ENCODE measurements at regions not wholly inside any gene's neighbourhood (a gene's known extent, or its start where the extent isn't known, plus 50 kb on each side); places are given as distances from the start of the nearest gene placed in this dataset.

DNA sequence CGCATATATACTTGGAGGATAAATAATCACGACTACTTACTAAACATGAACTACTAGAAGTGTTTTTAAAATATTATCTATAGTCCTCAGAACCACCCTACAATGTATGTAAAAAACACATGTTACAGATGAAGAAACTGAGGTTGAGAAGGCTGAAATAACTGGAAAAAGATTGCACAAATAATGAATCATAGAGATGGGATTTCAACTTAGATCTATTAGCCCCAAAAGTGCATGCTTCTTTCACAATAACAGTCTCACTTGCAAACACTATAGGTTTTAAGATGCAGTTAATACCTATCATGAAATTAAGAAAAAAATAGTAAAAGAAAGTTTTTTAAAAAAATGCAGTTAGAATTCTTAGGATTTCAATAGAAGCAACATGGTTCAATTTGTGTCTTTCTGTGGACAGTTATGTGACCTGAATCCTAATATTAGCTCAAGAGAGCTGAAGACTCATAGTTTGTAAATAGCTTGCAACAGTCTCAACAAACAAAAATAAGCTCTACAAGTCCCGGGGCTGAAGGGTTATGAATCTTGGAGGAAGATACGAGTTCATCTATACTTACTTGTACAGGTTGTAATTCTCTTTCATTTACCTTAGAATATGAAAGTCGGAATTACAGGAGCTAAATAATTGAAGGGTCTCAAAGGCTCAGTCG, 58.6 kb upstream of the NTPCR start:
- H3K9me3 ChIP-seq, result no peaks in the 10 kb centered on the region
- no peak overlapping the region for H3K27ac ChIP-seq
- H3K27me3 ChIP-seq (replicated peaks; ENCODE audit: insufficient read depth), result no peaks in the 10 kb centered on the region
- 95% methylated on average over 6 of the region's 6 CpGs for WGBS
- intact Hi-C loops (cut with DNase I), result no loop called here
- DNase-seq (ENCODE audit: low spot score), result no peak
- TF ChIP-seq, protein P1, sequence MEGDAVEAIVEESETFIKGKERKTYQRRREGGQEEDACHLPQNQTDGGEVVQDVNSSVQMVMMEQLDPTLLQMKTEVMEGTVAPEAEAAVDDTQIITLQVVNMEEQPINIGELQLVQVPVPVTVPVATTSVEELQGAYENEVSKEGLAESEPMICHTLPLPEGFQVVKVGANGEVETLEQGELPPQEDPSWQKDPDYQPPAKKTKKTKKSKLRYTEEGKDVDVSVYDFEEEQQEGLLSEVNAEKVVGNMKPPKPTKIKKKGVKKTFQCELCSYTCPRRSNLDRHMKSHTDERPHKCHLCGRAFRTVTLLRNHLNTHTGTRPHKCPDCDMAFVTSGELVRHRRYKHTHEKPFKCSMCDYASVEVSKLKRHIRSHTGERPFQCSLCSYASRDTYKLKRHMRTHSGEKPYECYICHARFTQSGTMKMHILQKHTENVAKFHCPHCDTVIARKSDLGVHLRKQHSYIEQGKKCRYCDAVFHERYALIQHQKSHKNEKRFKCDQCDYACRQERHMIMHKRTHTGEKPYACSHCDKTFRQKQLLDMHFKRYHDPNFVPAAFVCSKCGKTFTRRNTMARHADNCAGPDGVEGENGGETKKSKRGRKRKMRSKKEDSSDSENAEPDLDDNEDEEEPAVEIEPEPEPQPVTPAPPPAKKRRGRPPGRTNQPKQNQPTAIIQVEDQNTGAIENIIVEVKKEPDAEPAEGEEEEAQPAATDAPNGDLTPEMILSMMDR (IDR thresholded peaks at IDR 0.05), result no peak
- TF ChIP-seq POLR2AphosphoS5 (IDR thresholded peaks at IDR 0.05), result no peak
- TF ChIP-seq POLR2A (IDR thresholded peaks at IDR 0.05), result no peak
- no peak overlapping the region for H3K4me3 ChIP-seq
- no peaks in the 10 kb centered on the region for H3K36me3 ChIP-seq
- H3K4me1 ChIP-seq (replicated peaks), result no peaks in the 10 kb centered on the region

DNA sequence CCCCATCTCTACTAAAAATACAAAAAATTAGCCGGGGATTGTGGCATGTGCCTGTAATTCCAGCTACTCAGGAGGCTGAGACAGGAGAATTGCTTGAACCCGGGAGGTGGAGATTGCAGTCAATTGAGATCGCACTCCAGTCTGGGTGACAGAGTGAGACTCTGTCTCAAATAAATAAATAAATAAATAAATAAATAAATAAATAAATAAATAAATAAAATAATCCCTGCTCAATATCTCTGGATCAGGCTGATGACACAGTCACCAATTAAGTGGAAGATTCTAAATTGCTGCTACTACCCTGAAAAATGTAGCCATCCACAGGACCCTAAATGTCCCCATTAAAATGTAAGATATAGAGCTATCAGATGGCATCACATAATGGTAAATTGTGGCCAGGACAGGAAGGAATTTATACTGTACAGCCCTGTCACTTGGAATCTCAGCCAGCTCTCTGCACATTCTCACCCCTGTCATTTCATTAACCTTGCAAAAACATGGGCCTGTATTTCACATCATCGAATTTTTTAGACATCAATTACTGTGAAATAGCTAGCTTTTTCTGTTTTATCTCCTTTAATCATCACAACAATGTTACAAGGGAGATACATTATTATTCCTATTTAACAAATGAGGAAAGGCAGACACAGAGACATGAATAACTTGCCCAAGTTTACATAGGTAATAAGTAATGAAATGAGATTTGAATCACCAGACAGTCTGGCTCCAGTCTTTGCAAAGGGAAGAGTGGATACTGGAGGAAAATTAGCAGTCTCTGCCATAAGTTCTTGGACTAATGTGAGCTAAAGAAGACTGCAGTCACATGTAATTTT, 56.7 kb upstream of the NTPCR start:
- Histone ChIP-seq H3K36me3 (no peaks in the 10 kb centered on the region), H3K4me1 (replicated peaks) (no peaks in the 10 kb centered on the region), H3K4me3 (no peak overlapping the region), H3K9me3 (no peaks in the 10 kb centered on the region), H3K27ac (no peak overlapping the region), H3K27me3 (replicated peaks; ENCODE audit: insufficient read depth) (no peaks in the 10 kb centered on the region)
- intact Hi-C loops (cut with DNase I), result no loop called here
- WGBS, result 73% methylated on average over 4 of the region's 4 CpGs
- no peak for TF ChIP-seq POLR2A (IDR thresholded peaks at IDR 0.05)
- TF ChIP-seq POLR2AphosphoS5 (IDR thresholded peaks at IDR 0.05), result no peak
- TF ChIP-seq, protein P1 (IDR thresholded peaks at IDR 0.05), result no peak
- DNase-seq (ENCODE audit: low spot score), result no peak

DNA sequence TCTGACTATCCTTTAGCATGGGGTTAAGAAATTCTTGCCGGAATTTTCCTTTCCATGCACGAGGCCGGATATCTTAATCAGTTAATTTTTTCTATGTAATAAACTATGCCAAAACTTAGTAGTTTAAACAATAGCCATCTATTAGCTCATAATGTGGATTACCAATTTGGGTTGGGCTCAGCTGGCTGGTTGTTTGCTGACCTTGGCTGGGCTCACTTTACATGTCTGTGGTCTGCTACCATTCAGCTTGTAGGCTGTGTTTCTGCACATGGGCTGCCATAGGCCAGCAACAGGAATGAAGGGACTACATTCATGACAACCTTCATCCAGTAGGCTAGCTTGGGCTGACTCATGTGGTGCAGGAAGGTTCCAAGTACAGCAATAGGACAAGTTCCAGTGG, 56.0 kb upstream of the NTPCR start:
- Histone ChIP-seq H3K9me3 (no peaks in the 10 kb centered on the region), H3K4me3 (no peak overlapping the region), H3K27ac (no peak overlapping the region), H3K36me3 (no peaks in the 10 kb centered on the region), H3K27me3 (replicated peaks; ENCODE audit: insufficient read depth) (no peaks in the 10 kb centered on the region), H3K4me1 (replicated peaks) (no peaks in the 10 kb centered on the region)
- TF ChIP-seq, protein P1 (IDR thresholded peaks at IDR 0.05), result no peak
- TF ChIP-seq POLR2A (IDR thresholded peaks at IDR 0.05) (no peak), POLR2AphosphoS5 (IDR thresholded peaks at IDR 0.05) (no peak)
- intact Hi-C loops (cut with DNase I), result no loop called here
- DNase-seq (ENCODE audit: low spot score), result no peak
- WGBS, result 72% methylated on average over 3 of the region's 3 CpGs

DNA sequence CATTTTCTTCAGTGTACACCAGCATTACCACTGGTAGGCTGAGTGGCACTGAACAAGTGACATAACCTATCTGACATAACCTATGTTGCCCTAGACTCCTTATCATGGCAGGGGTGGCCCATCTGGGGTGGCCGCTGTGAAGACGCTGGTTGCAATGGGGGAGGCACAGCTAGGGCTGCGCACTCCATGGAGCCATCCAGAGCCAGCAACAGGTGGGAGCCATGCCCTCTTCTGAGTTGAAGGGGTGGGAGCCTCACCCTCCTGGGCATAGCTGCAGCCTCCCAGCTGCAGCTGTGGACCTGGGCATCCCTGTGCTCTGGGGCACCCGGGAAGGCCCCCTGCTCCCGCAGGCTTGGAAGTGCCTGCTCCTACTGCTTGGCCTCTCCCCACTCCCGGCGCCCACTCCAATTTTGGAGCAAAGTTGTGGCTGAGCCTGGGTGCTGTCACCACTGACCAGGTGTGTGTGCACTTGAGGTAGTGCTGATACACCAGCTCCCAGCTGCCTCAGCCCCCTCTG, 52.4 kb upstream of the NTPCR start:
- no peak for TF ChIP-seq POLR2A (IDR thresholded peaks at IDR 0.05)
- intact Hi-C loops (cut with DNase I), result no loop called here
- H3K27me3 ChIP-seq (replicated peaks; ENCODE audit: insufficient read depth), result no peaks in the 10 kb centered on the region
- no peaks in the 10 kb centered on the region for H3K36me3 ChIP-seq
- WGBS, result 98% methylated on average over 7 of the region's 7 CpGs
- H3K9me3 ChIP-seq, result no peaks in the 10 kb centered on the region
- no peak overlapping the region for H3K27ac ChIP-seq
- DNase-seq (ENCODE audit: low spot score), result no peak
- H3K4me1 ChIP-seq (replicated peaks), result peaks cover 2% of the 10 kb centered on the region
- H3K4me3 ChIP-seq, result no peak overlapping the region

DNA sequence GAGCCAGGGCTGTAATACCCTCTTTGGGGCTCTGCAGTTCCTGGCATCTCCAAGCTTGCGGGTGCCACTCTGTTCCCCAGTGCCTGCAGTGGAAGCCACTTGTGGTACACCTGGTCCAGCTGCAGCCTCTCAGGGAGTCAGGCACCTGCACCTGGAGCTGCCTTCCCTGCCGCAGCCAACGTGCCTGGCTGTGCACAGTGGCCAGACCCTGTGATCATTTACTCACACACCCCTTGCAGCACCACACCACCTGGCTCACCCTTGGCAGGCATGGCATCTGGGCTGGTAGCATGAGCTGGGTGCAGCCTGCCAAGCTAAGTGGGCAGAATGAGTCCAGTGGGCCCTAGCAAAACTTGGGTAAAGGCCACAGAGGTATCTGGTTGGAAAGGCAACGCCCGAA, 51.1 kb upstream of the NTPCR start:
- Histone ChIP-seq H3K9me3 (no peaks in the 10 kb centered on the region), H3K36me3 (no peaks in the 10 kb centered on the region), H3K4me1 (replicated peaks) (peaks cover 2% of the 10 kb centered on the region), H3K27me3 (replicated peaks; ENCODE audit: insufficient read depth) (no peaks in the 10 kb centered on the region), H3K4me3 (no peak overlapping the region), H3K27ac (no peak overlapping the region)
- TF ChIP-seq POLR2AphosphoS5 (IDR thresholded peaks at IDR 0.05) (no peak), POLR2A (IDR thresholded peaks at IDR 0.05) (no peak)
- TF ChIP-seq, protein P1 (IDR thresholded peaks at IDR 0.05), result no peak
- 77% methylated on average over 5 of the region's 5 CpGs for WGBS
- intact Hi-C loops (cut with DNase I), result no loop called here
- no peak for DNase-seq (ENCODE audit: low spot score)

All from prostate gland (tissue), 2 donors.